NOMO-1 (cell line): ENCODE measurements at regions not wholly inside any gene's neighbourhood (a gene's known extent, or its start where the extent isn't known, plus 50 kb on each side); places are given as distances from the start of the nearest gene placed in this dataset.

ENCODE experiments used
- DNase-seq, 2 experiments: peaks; one replicate each; lab custom pipeline; 2025; ENCODE audit not compliant: unreplicated experiment in 2 of 2; lab: John Stamatoyannopoulos, UW

GRCh38 chr18:31213641-31214040 lies 51.0 kb upstream of the DSC1 start:
- DNase-seq: no peak

DNA sequence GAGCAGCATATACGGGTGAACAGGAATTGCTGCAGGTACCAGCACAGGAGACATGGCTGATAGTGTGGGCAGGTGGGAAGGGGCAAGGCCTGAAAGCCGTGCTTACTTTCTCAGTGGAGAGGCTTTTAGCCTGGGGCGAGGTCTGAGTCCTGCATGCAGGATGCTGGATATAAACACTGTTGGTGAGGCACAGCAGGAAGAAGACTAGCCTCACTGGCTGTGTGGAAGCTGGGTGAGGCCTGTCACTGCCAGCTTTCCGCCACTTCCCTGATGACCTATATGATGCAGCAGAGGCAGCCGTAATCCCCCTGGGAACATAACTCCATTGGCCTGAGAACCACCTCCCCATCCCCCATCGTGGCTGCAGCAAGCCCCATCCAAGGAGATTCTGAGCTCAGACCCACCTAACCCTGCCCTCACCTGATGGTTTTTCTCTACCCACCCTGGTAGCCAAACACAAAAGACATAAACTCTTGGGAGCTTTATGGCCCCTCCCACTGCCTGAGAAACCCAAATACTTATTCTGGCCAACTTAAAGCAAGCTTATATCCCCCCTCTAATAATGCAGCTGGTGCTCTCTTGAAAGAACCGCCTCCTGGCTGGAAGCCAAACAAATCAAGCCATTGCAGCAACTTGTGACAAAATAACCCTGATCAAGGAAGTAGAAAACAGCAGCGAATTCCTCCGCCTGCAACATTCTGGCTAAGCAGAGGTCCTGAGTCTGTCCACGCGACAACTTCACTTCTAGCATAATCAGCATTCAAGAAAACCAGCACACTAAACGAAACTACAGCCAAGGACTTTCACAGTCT lies 54.6 kb upstream of the DSC1 start:
- no peak for DNase-seq

DNA sequence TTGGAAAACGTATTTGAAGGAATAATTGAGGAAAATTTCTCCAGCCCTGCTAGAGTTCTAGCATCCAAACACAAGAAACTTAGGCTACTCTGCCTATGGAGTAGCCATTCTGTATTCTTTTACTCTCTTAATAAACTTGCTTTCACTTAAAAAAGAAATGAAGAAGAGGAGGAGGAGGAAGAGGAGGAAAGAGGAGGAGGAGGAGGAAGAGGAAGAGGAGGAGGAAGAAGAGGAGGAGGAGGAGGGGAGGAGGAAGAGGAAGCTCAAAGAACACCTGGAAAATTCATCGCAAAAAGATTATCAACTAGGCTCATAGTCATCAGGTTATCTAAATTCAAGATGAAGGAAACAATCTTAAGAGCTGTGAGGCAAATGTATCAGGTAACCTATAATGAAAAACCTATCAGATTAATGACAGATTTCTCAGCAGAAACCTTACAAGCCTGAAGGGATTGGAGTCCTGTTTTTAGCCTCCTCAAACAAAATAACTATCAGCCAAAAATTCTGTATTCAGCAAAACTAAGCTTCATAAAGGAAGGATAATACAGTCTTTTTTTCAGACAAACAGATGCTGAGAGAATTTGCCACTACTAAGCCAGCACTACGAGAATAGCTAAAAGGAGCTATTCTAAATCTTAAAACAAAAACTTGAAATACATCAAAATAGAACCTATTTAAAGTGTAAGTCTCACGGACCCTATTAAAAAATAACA lies 56.2 kb upstream of the DSC1 start:
- no peak for DNase-seq

GRCh38 chr18:31219395-31219794 lies 56.7 kb upstream of the DSC1 start:
- no peak for DNase-seq

DNA sequence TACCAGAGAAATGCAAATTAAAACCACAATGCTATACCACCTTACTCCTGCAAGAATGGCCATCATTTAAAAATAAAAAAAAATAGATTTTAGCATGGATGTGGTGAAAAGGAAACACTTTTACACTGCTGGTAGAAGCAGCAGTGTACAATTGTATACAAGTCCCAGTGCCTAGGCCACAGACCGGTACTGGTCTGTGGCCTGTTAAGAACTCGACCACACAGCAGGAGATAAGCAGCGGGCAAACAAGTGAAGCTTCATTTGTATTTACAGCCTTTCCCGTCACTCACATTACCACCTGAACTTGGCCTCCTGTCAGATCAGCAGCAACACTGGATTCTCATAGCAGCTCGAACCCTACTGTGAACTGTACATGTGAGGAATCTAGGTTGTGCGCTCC lies 60.7 kb upstream of the DSC1 start:
- no peak for DNase-seq

DNA sequence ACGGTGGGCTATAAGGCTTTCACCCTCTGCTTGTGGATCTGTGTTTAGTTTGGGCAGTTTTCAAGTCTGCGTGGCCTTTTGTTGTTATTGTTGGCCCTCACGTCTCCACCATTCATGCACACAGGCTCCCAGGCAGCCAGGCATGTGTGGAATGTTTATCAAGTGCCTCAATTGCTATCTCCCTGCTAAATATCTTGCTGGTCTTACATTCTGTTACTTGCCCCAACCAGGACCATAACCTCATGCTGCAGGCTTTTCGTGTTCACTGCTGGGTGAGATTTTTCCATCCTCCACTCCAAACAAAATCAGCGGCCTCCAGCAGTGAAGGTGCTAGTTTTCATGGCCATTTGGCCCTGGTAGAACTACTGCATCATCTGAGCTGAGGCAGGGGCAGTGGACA lies 63.0 kb upstream of the DSC1 start:
- DNase-seq: no peak

DNA sequence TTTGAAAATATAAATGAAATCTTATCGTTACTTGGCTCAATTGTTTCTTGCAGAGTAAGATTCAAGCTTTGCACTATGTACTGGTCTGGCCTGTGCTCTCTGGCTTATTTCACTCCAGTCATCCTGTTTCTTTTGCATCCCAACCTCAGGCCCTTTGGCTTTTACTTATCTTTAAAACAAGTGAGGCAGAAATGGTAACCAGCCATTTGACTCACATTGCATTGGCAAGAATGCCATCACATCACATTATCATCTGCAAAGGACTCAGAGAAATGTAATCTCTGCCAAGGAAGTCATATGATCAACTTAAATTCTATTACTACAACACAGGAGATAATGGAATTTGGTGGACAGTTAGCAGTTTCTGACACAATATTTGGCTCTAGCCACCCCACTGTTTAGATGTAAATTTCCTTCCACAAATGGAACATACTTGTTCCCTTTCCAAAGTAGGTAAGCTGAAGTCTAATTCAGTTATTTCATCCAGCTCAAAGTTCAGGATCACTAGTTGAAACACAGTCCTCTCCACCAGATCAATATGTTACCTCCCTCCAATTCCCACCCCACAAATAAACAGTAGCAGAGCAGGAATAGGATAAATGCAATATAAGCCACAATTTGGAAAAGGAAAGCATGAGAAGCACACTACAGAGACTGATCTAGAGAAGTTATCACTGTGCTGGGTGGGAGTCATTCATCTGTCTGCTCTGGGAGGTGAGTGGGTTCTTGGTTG lies 65.0 kb upstream of the DSC1 start:
- no peak for DNase-seq

DNA sequence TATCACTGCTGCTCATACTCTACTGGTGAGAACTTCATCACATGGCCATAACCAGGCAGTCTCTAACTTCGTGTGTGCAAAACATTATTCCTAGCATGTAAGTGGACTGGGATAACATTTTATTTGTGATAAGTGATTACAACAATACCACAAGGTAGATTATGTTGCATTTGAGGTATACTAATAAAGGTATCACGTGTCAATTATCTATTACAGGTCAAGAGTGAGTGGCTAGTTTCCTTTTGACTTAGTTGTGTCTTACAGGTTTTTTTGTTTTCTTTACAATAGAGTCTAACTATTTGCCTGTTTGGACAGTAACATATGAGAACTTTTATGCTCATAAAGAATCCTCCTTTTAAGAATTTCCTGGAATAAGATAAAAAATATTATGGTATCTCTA lies 67.2 kb upstream of the DSC1 start:
- no peak for DNase-seq

GRCh38 chr18:31230495-31230894 lies 67.8 kb upstream of the DSC1 start:
- DNase-seq: no peak

DNA sequence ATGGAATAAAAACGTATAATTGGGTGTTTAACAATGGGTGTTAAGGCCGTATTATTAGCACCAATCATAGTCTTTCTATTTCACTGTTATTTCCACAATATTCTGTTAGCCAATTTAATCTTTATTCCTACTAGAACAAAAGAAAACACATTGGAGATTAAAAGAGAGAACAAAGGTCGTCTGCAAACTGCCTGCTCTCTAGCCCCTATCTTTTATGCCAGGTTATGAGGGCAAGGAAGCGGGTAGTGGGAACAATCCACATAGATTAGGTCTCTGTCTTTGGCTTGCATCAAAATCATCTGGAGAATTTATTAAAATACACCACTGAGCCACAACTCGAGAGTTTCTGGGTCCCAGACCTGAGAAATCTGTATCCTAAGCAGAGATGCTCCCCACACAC lies 69.4 kb upstream of the DSC1 start:
- no peak for DNase-seq

DNA sequence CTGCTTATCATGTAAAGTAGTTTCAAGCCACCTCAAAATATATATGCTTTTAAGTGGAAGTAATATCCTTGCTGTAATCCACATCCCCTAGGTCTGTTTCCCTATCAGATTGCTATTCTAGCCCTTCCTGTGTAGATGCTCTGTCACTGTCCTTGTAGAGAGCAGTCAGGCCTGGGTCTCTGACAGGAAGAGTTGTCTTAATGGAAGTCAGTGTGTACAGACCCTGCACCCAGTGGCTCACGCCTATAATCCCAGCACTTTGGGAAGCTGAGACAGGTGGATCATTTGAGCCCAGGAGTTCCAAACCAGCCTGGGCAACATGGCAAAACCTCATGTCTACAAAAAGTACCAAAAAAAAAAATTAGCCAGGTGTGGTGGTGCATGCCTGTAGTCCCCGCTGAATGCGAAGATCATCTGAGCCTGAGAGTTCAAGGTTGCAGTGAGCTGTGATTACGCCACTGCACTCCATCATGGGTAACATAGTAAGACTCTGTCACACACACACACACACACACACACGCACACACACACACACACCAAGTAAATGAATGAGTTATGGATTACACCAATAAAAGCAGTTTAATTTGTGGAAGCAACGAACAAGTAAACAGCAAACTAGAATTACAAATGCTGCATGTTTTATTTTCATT lies 70.2 kb upstream of the DSC1 start:
- no peak for DNase-seq

GRCh38 chr18:31233621-31234275 lies 71.1 kb upstream of the DSC1 start:
- no peak for DNase-seq

DNA sequence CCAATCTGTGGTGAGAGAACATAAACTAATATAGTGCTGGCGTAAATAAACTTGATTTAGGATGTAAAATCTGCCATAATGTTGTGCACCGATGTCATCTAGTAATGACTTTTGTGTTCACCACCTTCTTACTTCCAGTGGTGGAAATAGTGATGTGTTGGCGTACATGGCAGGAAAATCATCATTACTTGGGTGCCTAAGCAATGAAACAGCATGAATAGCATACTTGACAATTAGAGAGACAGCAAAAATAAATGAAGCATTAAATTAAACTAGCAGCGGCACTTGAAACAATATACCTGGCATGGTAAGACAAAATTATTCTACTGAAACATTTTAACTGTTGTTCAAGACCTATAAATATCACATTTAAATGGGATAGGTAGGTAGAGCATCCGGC lies 73.2 kb upstream of the DSC1 start:
- no peak for DNase-seq

DNA sequence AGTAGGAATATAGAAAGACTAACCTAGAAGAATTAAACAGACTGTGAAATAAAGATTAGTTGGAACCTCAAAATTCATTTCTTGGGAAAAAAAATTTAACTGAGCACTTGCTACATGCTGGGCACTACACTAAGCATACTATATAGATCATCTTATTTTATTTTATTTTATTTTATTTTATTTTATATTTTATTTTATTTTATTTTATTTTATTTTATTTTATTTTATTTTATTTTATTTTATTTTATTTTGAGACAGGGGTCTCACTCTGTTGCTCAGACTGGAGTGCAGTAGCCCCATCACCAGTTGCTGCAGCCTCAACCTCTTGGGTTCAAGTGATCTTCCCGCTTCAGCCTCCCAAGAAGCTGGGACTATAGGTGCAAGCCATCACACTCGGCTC lies 74.5 kb upstream of the DSC1 start:
- DNase-seq: no peak

- DNase-seq: no peak
These were observed 76.5 kb upstream of the DSG1 start for GRCh38 chr18:31241425-31241824.

- no peak for DNase-seq
These were observed 76.0 kb upstream of the DSG1 start for GRCh38 chr18:31241900-31242409.

GRCh38 chr18:31243740-31244512 lies 74.0 kb upstream of the DSG1 start:
- no peak for DNase-seq

GRCh38 chr18:31244771-31245394 lies 73.1 kb upstream of the DSG1 start:
- no peak for DNase-seq

DNA sequence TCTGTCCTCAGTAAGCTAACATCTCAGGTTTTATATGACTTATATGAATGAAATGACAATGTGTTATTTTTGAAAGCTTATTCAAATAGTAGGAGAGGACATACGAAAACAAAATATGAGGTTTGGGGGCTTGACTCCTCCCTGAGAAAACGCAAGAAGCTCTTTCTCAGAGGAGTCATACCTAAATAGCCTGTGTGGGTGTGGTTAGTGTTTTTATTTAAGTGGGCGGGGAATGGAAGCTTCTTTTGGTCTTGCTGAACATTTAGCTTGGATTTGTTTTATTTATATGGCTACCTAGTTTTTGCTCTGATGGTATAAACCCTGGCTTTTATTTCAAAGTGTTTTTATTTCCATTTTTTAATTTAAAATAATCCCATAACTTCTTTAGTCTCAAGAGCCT lies 72.1 kb upstream of the DSG1 start:
- DNase-seq: no peak
